ENCODE measurements at regions not wholly inside any gene's neighbourhood (a gene's known extent, or its start where the extent isn't known, plus 50 kb on each side); places are given as distances from the start of the nearest gene placed in this dataset.

DNA sequence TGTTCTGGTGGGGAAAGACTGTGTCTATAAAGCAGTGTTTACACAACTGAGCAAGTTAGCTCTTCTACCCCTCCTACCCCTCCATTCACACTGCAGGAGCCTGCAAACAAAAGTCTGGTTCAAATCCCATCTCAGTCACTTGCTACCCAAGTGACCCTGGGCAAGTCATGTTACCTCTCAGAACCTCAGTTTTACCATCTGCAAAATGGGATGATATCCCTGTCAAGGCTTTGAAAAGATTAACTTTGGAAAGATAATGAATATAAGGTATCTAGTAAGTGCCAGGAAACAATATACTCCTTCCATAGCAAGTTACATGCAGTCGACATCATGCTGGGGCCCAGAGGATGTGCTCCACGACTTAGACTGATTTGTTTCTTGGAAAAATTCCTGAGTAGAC, 161.5 kb downstream of the SEC61B start:
- TF ChIP-seq POLR2A (IDR thresholded peaks at IDR 0.05; ENCODE audit: low read depth, low read length) (no peak), POLR2AphosphoS5 (IDR thresholded peaks at IDR 0.05; ENCODE audit: low read depth, low read length) (no peak), TAF1 (IDR thresholded peaks at IDR 0.05; ENCODE audit: low read depth, low read length) (no peak)

Measured in GM12891 (cell line).